Liver (tissue), 3 donors: ENCODE measurements at regions not wholly inside any gene's neighbourhood (a gene's known extent, or its start where the extent isn't known, plus 50 kb on each side); places are given as distances from the start of the nearest gene placed in this dataset.

ENCODE experiments used
- EGR1 ChIP-seq, 2 donors: IDR thresholded peaks; 2 replicates each; pipeline ENCODE4 v1.6.1; 2016 to 2018; ENCODE audit warnings: antibody characterized with exemption in 2 of 2, low read depth in 2 of 2
- HNF4G ChIP-seq: IDR thresholded peaks from 2 replicates; pipeline ENCODE4 v1.6.1; 2016; ENCODE audit warnings: antibody characterized with exemption
- RXRA ChIP-seq, 2 donors: IDR thresholded peaks; 2 replicates each; pipeline ENCODE4 v1.6.1; 2017 to 2018; ENCODE audit warnings: antibody characterized with exemption in 2 of 2, mild to moderate bottlenecking in 1 of 2
- SP1 ChIP-seq: IDR thresholded peaks from 2 replicates; pipeline ENCODE4 v1.6.1; 2018; ENCODE audit warnings: antibody characterized with exemption, mild to moderate bottlenecking
- TAF1 ChIP-seq: conservative IDR thresholded peaks from 2 replicates; pipeline ENCODE4 v1.6.1; 2016; ENCODE audit warnings: antibody characterized with exemption, mild to moderate bottlenecking
- YY1 ChIP-seq: IDR thresholded peaks from 2 replicates; pipeline ENCODE4 v1.6.1; 2016; ENCODE audit warnings: antibody characterized with exemption, mild to moderate bottlenecking
- TF ChIP-seq, protein P1 (sequence below): fragments of 150-350 bp; IDR thresholded peaks from 2 replicates; pipeline ENCODE4 v1.5.1; 2017; ENCODE audit warnings: improper control_type of control experiment, low read depth, low read length; ENCODE audit not compliant: missing input control
- TF ChIP-seq, protein P2 (sequence below): IDR thresholded peaks from 2 replicates; pipeline ENCODE4 v1.6.1; 2016; ENCODE audit warnings: antibody characterized with exemption, mild to moderate bottlenecking
- TF ChIP-seq, protein P3 (sequence below): IDR thresholded peaks from 2 replicates; pipeline ENCODE4 v1.6.1; 2016; ENCODE audit warnings: antibody characterized with exemption
- donor health status: healthy.
- donor health status: healthy.

DNA sequence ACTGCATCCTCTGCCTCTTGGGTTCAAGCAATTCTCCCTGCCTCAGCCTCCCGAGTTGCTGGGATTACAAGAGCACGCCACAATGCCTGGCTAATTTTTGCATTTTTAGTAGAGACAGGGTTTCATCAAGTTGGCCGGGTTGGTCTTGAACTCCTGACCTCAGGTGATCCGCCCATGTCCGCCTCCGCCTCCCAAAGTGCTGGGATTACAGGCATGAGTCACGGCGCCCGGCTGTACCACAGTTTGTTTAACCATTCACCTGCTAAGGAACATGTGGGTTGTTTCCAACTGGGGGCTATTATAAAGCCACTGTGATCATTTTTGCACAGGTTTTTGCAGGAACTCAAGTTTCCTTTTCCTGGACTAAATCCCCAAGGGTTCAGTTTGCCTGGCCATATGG, 123.2 kb upstream of the RAP2B start:
- TF ChIP-seq RXRA (IDR thresholded peaks at IDR 0.05), result no peak
- TF ChIP-seq, protein P1, sequence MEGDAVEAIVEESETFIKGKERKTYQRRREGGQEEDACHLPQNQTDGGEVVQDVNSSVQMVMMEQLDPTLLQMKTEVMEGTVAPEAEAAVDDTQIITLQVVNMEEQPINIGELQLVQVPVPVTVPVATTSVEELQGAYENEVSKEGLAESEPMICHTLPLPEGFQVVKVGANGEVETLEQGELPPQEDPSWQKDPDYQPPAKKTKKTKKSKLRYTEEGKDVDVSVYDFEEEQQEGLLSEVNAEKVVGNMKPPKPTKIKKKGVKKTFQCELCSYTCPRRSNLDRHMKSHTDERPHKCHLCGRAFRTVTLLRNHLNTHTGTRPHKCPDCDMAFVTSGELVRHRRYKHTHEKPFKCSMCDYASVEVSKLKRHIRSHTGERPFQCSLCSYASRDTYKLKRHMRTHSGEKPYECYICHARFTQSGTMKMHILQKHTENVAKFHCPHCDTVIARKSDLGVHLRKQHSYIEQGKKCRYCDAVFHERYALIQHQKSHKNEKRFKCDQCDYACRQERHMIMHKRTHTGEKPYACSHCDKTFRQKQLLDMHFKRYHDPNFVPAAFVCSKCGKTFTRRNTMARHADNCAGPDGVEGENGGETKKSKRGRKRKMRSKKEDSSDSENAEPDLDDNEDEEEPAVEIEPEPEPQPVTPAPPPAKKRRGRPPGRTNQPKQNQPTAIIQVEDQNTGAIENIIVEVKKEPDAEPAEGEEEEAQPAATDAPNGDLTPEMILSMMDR, result no peak
- no peak for TF ChIP-seq EGR1 (IDR thresholded peaks at IDR 0.05; ENCODE audit: low read depth in 2 of 2)
- TF ChIP-seq, protein P2, sequence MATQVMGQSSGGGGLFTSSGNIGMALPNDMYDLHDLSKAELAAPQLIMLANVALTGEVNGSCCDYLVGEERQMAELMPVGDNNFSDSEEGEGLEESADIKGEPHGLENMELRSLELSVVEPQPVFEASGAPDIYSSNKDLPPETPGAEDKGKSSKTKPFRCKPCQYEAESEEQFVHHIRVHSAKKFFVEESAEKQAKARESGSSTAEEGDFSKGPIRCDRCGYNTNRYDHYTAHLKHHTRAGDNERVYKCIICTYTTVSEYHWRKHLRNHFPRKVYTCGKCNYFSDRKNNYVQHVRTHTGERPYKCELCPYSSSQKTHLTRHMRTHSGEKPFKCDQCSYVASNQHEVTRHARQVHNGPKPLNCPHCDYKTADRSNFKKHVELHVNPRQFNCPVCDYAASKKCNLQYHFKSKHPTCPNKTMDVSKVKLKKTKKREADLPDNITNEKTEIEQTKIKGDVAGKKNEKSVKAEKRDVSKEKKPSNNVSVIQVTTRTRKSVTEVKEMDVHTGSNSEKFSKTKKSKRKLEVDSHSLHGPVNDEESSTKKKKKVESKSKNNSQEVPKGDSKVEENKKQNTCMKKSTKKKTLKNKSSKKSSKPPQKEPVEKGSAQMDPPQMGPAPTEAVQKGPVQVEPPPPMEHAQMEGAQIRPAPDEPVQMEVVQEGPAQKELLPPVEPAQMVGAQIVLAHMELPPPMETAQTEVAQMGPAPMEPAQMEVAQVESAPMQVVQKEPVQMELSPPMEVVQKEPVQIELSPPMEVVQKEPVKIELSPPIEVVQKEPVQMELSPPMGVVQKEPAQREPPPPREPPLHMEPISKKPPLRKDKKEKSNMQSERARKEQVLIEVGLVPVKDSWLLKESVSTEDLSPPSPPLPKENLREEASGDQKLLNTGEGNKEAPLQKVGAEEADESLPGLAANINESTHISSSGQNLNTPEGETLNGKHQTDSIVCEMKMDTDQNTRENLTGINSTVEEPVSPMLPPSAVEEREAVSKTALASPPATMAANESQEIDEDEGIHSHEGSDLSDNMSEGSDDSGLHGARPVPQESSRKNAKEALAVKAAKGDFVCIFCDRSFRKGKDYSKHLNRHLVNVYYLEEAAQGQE, result no peak
- no peak for TF ChIP-seq YY1
- no peak for TF ChIP-seq HNF4G
- TF ChIP-seq, protein P3, sequence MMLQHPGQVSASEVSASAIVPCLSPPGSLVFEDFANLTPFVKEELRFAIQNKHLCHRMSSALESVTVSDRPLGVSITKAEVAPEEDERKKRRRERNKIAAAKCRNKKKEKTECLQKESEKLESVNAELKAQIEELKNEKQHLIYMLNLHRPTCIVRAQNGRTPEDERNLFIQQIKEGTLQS, result no peak
- TF ChIP-seq TAF1, result no peak
- TF ChIP-seq SP1, result no peak
